ENCODE measurements at regions not wholly inside any gene's neighbourhood (a gene's known extent, or its start where the extent isn't known, plus 50 kb on each side); places are given as distances from the start of the nearest gene placed in this dataset.

DNA sequence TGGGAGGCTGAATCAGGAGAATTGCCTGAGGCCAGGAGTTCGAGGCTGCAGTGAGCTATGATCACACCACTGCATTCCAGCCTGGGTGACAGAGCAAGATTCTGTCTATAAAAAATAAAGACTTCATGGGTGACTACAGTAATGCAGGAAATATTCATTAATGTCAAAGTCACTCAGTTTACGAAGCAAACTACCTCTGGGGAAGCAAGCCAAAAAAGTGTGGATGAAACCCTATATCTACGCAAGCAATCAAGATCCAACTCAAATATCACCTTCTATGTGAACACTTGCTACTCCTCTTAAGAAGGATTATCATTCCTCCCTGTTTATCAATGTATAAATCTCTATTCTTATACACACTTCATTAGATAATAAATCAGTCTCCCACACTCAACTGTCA lies 434.8 kb downstream of the SETD4 start:
- TF ChIP-seq ZNF274 (IDR thresholded peaks at IDR 0.05; ENCODE audit: low read depth, low read length): no peak
- no peak overlapping the region for H3K4me3 ChIP-seq (ENCODE audit: low read length)

DNA sequence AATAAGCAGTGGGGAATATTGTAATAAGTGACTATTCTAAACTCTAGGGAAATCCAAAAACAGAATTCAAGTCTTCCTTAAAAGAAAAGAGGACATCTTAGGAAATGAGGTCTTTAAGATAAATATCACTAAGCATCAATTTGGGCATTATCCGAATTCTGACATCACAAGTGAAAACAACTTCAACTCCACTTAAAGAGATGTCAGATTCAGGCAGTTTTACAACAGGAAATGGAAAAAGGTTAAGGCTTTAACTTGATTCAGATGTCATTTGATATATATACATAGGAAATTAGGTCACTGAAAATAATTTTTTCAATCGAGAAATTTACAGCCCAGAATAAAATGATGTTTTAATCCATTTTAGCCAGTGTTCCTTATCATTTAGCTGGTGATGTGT lies 435.4 kb downstream of the SETD4 start:
- TF ChIP-seq ZNF274 (IDR thresholded peaks at IDR 0.05; ENCODE audit: low read depth, low read length): no peak
- no peak overlapping the region for H3K4me3 ChIP-seq (ENCODE audit: low read length)

- TF ChIP-seq ZNF274 (IDR thresholded peaks at IDR 0.05; ENCODE audit: low read depth, low read length): no peak
- no peak overlapping the region for H3K4me3 ChIP-seq (ENCODE audit: low read length)
Observed at GRCh38 chr21:35622612-35623011, 437.7 kb downstream of the SETD4 start.

- TF ChIP-seq ZNF274 (IDR thresholded peaks at IDR 0.05; ENCODE audit: low read depth, low read length): no peak
- H3K4me3 ChIP-seq (ENCODE audit: low read length): no peak overlapping the region
Observed at GRCh38 chr21:35619184-35619583, 441.1 kb downstream of the SETD4 start.

DNA sequence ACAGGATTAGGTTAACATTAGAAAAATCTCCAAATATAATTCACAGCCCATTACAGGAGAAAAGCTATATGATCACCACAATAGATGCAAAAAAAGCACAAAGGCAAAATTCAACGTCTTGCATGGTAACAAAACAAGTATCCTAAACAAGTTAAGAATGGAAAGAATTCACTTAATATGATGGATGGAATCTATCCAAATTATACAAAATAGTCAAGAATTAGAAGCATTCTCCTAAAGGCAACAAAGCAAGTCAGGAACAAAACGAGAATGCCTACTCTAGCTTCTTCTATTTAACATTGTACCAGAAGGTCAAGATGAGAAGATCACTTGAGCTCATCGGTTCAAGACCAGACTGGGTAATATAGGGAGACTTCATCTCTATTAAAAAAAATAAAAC lies 442.8 kb downstream of the SETD4 start:
- no peak for TF ChIP-seq ZNF274 (IDR thresholded peaks at IDR 0.05; ENCODE audit: low read depth, low read length)
- no peak overlapping the region for H3K4me3 ChIP-seq (ENCODE audit: low read length)

DNA sequence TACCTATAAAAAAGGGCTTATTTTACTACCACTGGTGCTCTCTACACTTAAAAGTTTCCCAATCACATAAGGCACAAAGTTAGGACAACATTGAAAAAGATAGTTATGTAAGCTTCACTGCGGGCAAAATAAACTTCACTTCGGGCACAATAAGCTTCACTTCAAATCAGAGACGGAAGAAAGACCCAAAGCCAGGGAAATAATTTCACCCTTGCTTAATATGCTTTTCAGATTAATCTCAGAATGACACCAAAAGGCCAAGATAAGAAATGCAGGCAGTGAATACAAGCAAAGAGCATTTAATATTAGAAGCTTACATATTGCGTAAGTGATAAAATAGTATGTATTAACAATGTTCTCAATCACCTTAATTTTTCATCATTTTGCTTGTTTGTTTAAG lies 444.2 kb downstream of the SETD4 start:
- TF ChIP-seq ZNF274 (IDR thresholded peaks at IDR 0.05; ENCODE audit: low read depth, low read length): no peak

GRCh38 chr21:35615325-35615724 lies 445.0 kb downstream of the SETD4 start:
- TF ChIP-seq ZNF274 (IDR thresholded peaks at IDR 0.05; ENCODE audit: low read depth, low read length): no peak
- no peak overlapping the region for H3K4me3 ChIP-seq (ENCODE audit: low read length)

More for the DNA sequence above, 444.2 kb downstream of the SETD4 start:
- H3K4me3 ChIP-seq (ENCODE audit: low read length): no peak overlapping the region

DNA sequence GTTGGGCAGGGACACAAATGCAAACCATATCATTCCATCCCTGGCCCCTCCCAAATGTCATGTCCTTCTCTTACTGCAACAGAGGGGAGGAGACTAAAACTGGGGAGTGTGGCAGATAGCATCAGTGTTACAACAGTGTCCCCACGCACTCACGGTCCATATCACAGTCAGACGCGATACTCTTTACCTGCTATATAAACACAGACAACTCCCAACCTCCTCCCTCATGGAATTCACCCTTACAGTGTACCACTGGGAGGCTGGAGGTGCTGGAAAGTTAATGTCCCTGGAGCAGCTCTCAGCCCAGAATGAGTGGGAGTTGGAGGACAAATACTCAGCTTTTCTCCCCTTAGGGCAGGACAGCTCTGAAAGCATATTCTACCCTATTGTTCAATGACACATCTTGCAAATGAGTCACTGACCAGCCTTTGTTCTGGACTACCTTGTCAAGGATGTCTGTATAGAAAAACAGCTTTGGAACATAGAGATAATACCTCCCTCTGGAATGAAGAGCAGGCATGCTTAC lies 445.9 kb downstream of the SETD4 start:
- TF ChIP-seq ZNF274 (IDR thresholded peaks at IDR 0.05; ENCODE audit: low read depth, low read length): no peak
- no peak overlapping the region for H3K4me3 ChIP-seq (ENCODE audit: low read length)

GRCh38 chr21:35611708-35612132 lies 448.6 kb downstream of the SETD4 start:
- no peak overlapping the region for H3K4me3 ChIP-seq (ENCODE audit: low read length)
- TF ChIP-seq ZNF274 (IDR thresholded peaks at IDR 0.05; ENCODE audit: low read depth, low read length): no peak

GRCh38 chr21:35609263-35609662 lies 451.1 kb downstream of the SETD4 start:
- no peak for TF ChIP-seq ZNF274 (IDR thresholded peaks at IDR 0.05; ENCODE audit: low read depth, low read length)
- H3K4me3 ChIP-seq (ENCODE audit: low read length): no peak overlapping the region

DNA sequence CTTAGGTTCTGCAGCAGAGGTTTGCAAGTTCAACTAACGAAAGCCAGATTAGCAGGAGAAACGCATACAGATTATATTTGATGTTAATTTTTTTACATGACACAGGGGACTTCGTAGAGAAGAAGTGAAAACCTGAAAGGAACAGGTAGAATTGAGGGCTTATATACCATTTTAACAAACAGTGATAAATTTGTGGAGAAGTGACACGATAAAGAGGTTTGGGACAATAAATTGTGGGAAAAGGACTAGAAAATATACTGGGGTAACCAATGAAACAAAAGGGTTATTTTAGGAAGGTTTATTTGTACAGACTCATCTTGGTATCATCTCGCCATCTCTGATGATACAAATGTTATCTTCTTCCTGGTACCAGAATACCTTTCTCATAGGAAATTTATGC lies 452.9 kb downstream of the SETD4 start:
- no peak overlapping the region for H3K4me3 ChIP-seq (ENCODE audit: low read length)
- no peak for TF ChIP-seq ZNF274 (IDR thresholded peaks at IDR 0.05; ENCODE audit: low read depth, low read length)

DNA sequence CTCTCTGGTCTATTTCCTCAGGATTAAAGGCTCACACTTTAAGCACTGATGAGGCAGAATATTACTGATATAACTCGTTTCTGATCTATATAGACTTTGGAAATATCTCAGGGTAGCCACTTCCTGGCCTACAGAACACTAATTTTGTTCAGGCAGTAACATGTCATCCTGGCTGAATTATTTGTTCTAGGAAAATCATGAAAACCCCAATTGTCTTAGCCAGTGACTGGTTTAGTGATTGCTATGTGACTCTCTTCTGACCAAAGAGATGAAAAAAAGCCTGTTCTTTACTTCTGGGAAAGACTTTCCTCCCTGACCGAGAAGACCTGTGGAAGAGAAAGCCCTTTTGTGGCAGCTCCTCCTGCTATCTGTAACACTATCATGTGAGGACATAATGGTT lies 453.7 kb downstream of the SETD4 start:
- TF ChIP-seq ZNF274 (IDR thresholded peaks at IDR 0.05; ENCODE audit: low read depth, low read length): no peak

DNA sequence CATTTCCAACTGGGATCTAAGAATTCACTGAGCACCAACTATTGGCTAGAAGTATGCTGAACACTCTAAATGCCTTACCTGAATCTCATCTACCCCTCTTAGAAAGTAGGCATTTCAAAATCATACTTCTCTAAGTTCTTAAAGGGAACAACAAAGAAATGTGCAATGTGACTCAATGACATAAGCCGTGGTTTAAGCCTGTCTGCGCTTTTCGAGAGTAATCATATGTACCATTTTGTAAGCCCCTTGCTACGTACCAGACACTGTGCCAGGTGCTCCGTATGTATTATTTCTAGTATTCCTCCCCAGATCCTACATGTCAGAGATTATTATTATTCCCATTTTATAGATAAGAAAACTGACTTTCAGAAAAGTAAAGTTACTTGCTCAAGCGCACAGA lies 454.2 kb downstream of the SETD4 start:
- no peak overlapping the region for H3K4me3 ChIP-seq (ENCODE audit: low read length)
- no peak for TF ChIP-seq ZNF274 (IDR thresholded peaks at IDR 0.05; ENCODE audit: low read depth, low read length)

More for the DNA sequence above, 453.7 kb downstream of the SETD4 start:
- H3K4me3 ChIP-seq (ENCODE audit: low read length): no peak overlapping the region

GRCh38 chr21:35603494-35603893 lies 456.8 kb downstream of the SETD4 start:
- no peak for TF ChIP-seq ZNF274 (IDR thresholded peaks at IDR 0.05; ENCODE audit: low read depth, low read length)
- H3K4me3 ChIP-seq (ENCODE audit: low read length): no peak overlapping the region

GRCh38 chr21:35602811-35603362 lies 457.4 kb downstream of the SETD4 start:
- TF ChIP-seq ZNF274 (IDR thresholded peaks at IDR 0.05; ENCODE audit: low read depth, low read length): no peak
- no peak overlapping the region for H3K4me3 ChIP-seq (ENCODE audit: low read length)

DNA sequence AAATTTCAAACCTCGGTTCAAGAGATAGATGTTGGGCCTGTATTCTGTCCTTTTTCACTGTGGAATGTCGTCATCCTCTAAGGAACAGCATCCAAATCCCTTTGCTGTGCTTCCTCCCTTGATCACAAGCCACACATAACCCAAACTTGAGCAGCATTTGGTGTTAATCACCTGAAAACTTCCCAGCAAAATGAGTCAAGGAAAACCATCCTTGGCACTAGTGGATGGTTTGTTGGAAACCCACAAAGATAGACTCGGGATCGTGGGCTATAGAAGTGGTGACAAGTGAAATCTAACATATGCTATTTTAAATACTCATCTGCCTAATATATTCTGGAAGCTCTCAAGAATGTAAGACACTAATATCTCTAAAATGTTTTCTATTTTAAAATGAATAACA lies 459.1 kb downstream of the SETD4 start:
- H3K4me3 ChIP-seq (ENCODE audit: low read length): no peak overlapping the region
- TF ChIP-seq ZNF274 (IDR thresholded peaks at IDR 0.05; ENCODE audit: low read depth, low read length): no peak

Data from GM08714 (cell line).